ENCODE measurements at regions not wholly inside any gene's neighbourhood (a gene's known extent, or its start where the extent isn't known, plus 50 kb on each side); places are given as distances from the start of the nearest gene placed in this dataset.

GRCh38 chr6:134520181-134521115 is 202.5 kb upstream of the SGK1 start:
- 62% methylated on average over 12 of the region's 12 CpGs for WGBS
- Histone ChIP-seq H3K36me3 (no peaks in the 10 kb centered on the region), H3K27me3 (replicated peaks; ENCODE audit: insufficient read depth) (no peaks in the 10 kb centered on the region), H3K4me3 (no peak overlapping the region), H3K4me1 (replicated peaks) (no peaks in the 10 kb centered on the region), H3K9me3 (no peaks in the 10 kb centered on the region), H3K27ac (no peak overlapping the region)
- no peak for TF ChIP-seq CTCF (IDR thresholded peaks at IDR 0.05)
- TF ChIP-seq POLR2A (IDR thresholded peaks at IDR 0.05), result no peak
- no peak for TF ChIP-seq POLR2AphosphoS5 (IDR thresholded peaks at IDR 0.05)
- no peak for DNase-seq (ENCODE audit: low spot score)
- intact Hi-C loops (cut with DNase I), result no loop called here

- Histone ChIP-seq H3K4me3 (no peak overlapping the region), H3K27me3 (replicated peaks; ENCODE audit: insufficient read depth) (no peaks in the 10 kb centered on the region), H3K4me1 (replicated peaks) (no peaks in the 10 kb centered on the region), H3K9me3 (no peaks in the 10 kb centered on the region), H3K36me3 (no peaks in the 10 kb centered on the region), H3K27ac (no peak overlapping the region)
- intact Hi-C loops (cut with DNase I), result no loop called here
- no peak for DNase-seq (ENCODE audit: low spot score)
- no peak for TF ChIP-seq CTCF (IDR thresholded peaks at IDR 0.05)
- no peak for TF ChIP-seq POLR2A (IDR thresholded peaks at IDR 0.05)
- WGBS, result 46% methylated on average over 4 of the region's 4 CpGs
Measured at GRCh38 chr6:134519465-134519864, 201.6 kb upstream of the SGK1 start.

GRCh38 chr6:134517868-134518267 is 200.0 kb upstream of the SGK1 start:
- no peak for TF ChIP-seq POLR2AphosphoS5 (IDR thresholded peaks at IDR 0.05)
- TF ChIP-seq CTCF (IDR thresholded peaks at IDR 0.05), result no peak
- TF ChIP-seq POLR2A (IDR thresholded peaks at IDR 0.05), result no peak
- Histone ChIP-seq H3K27me3 (replicated peaks; ENCODE audit: insufficient read depth) (no peaks in the 10 kb centered on the region), H3K36me3 (no peaks in the 10 kb centered on the region), H3K9me3 (no peaks in the 10 kb centered on the region), H3K27ac (peak overlapping the region in 1 of 2 donors; percentile 29), H3K4me3 (no peak overlapping the region), H3K4me1 (replicated peaks) (no peaks in the 10 kb centered on the region)
- intact Hi-C loops (cut with DNase I), result no loop called here
- no peak for DNase-seq (ENCODE audit: low spot score)
- 43% methylated on average over 5 of the region's 5 CpGs for WGBS

- DNase-seq (ENCODE audit: low spot score), result peak; percentile 58
- H3K27ac ChIP-seq, result peak overlapping the region in 1 of 2 donors; percentile 29
- no peaks in the 10 kb centered on the region for H3K9me3 ChIP-seq
- no peaks in the 10 kb centered on the region for H3K36me3 ChIP-seq
- WGBS, result 29% methylated on average over 9 of the region's 9 CpGs
- no peak overlapping the region for H3K4me3 ChIP-seq
- no peaks in the 10 kb centered on the region for H3K4me1 ChIP-seq (replicated peaks)
- intact Hi-C loops (cut with DNase I), result no loop called here
- peak; percentile 17 for TF ChIP-seq POLR2AphosphoS5 (IDR thresholded peaks at IDR 0.05)
- TF ChIP-seq POLR2A (IDR thresholded peaks at IDR 0.05), result no peak
- no peaks in the 10 kb centered on the region for H3K27me3 ChIP-seq (replicated peaks; ENCODE audit: insufficient read depth)
Measured at GRCh38 chr6:134517145-134517658, 199.3 kb upstream of the SGK1 start.

GRCh38 chr6:134516582-134516981 is 198.7 kb upstream of the SGK1 start:
- Histone ChIP-seq H3K9me3 (no peaks in the 10 kb centered on the region), H3K27me3 (replicated peaks; ENCODE audit: insufficient read depth) (no peaks in the 10 kb centered on the region), H3K36me3 (no peaks in the 10 kb centered on the region), H3K27ac (no peak overlapping the region), H3K4me1 (replicated peaks) (no peaks in the 10 kb centered on the region), H3K4me3 (no peak overlapping the region)
- TF ChIP-seq POLR2A (IDR thresholded peaks at IDR 0.05), result no peak
- no peak for TF ChIP-seq CTCF (IDR thresholded peaks at IDR 0.05)
- no peak for TF ChIP-seq POLR2AphosphoS5 (IDR thresholded peaks at IDR 0.05)
- 90% methylated on average over 3 of the region's 3 CpGs for WGBS
- intact Hi-C loops (cut with DNase I), result no loop called here
- DNase-seq (ENCODE audit: low spot score), result no peak

All from prostate gland (tissue), 2 donors.